BJ (cell line): ENCODE measurements at regions not wholly inside any gene's neighbourhood (a gene's known extent, or its start where the extent isn't known, plus 50 kb on each side); places are given as distances from the start of the nearest gene placed in this dataset.

Experiments used
- CTCF ChIA-PET: fragments of 350-600 bp; formaldehyde crosslinking; extraction: SDS; loops from one replicate; lab custom pipeline; 2021; ENCODE audit warnings: antibody characterized with exemption, inconsistent platforms; lab: Yijun Ruan, JAX
- POLR2A ChIA-PET: fragments of 300-600 bp; sonication (Branson Sonifier 250); formaldehyde crosslinking; extraction: SDS; loops from one replicate; lab custom pipeline; 2021; ENCODE audit warnings: antibody characterized with exemption; lab: Charles Lee
- DNase-seq: peaks from one replicate; pipeline ENCODE4 v3.0.0-alpha.2; 2011; ENCODE audit warnings: low read depth
- H3K27me3 ChIP-seq: 2 replicates; pipeline ENCODE4 v1.6.0; 2011; ENCODE audit warnings: low read length; ENCODE audit not compliant: control insufficient read depth, insufficient read depth
- H3K36me3 ChIP-seq: 2 replicates; pipeline ENCODE4 v1.5.1; 2011; ENCODE audit warnings: low read length; ENCODE audit not compliant: control insufficient read depth, insufficient read depth
- H3K4me3 ChIP-seq: 2 replicates; pipeline ENCODE4 v1.5.1; 2011; ENCODE audit warnings: low read depth, mild to moderate bottlenecking, control low read depth, low read length
- TF ChIP-seq, protein P1 (sequence below): IDR thresholded peaks from 2 replicates; pipeline ENCODE4 v1.5.1; 2011; ENCODE audit warnings: low read depth, mild to moderate bottlenecking, control low read depth, inconsistent platforms, low read length, moderate library complexity; ENCODE audit not compliant: insufficient read depth

DNA sequence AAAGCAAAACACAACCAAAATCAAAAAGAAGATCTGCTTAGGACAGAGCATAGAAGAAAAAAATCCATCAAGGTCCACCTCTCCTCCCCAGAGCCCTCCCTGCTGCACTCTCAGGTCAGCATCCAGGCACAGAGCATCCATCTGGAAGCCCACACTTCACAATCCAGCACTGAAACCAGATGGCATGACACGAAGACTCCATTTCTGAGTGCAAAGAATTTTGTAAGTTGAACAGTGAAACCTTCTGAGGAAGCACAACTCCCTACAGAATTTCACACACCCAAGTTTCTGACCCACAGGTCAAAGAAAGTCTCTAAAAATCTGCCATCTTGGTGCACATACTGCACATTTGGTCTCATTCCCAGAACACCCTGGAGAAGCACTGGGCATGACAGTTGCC, 128.8 kb upstream of the STXBP5 start:
- no peak overlapping the region for H3K4me3 ChIP-seq
- no peaks in the 10 kb centered on the region for H3K36me3 ChIP-seq
- H3K27me3 ChIP-seq = no peaks in the 10 kb centered on the region
- ChIA-PET POLR2A (no interaction called here), CTCF (no interaction called here)
- no peak for DNase-seq
- TF ChIP-seq, protein P1, sequence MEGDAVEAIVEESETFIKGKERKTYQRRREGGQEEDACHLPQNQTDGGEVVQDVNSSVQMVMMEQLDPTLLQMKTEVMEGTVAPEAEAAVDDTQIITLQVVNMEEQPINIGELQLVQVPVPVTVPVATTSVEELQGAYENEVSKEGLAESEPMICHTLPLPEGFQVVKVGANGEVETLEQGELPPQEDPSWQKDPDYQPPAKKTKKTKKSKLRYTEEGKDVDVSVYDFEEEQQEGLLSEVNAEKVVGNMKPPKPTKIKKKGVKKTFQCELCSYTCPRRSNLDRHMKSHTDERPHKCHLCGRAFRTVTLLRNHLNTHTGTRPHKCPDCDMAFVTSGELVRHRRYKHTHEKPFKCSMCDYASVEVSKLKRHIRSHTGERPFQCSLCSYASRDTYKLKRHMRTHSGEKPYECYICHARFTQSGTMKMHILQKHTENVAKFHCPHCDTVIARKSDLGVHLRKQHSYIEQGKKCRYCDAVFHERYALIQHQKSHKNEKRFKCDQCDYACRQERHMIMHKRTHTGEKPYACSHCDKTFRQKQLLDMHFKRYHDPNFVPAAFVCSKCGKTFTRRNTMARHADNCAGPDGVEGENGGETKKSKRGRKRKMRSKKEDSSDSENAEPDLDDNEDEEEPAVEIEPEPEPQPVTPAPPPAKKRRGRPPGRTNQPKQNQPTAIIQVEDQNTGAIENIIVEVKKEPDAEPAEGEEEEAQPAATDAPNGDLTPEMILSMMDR = no peak

DNA sequence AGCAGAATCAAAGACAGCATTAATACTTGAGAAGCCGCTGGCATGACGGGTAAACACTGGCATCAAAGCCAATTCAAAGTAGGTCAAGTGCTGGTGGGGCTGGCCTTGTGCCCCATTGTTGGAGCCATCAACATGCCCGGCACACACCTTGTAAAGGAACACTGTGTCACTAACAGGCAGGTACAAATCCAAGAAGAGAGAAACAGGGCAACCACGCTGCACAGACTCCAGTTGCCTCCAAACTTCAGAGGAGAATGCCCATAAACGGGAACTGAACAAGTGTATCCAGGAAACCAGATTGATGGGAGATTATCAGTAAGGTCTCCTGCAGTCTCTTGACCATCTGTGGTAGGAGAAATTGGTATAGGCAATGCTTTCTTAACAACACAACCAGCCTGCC, 127.0 kb upstream of the STXBP5 start:
- H3K36me3 ChIP-seq = no peaks in the 10 kb centered on the region
- no peak overlapping the region for H3K4me3 ChIP-seq
- POLR2A ChIA-PET = no interaction called here
- CTCF ChIA-PET = no interaction called here
- DNase-seq = no peak
- TF ChIP-seq, protein P1 = no peak
- no peaks in the 10 kb centered on the region for H3K27me3 ChIP-seq

DNA sequence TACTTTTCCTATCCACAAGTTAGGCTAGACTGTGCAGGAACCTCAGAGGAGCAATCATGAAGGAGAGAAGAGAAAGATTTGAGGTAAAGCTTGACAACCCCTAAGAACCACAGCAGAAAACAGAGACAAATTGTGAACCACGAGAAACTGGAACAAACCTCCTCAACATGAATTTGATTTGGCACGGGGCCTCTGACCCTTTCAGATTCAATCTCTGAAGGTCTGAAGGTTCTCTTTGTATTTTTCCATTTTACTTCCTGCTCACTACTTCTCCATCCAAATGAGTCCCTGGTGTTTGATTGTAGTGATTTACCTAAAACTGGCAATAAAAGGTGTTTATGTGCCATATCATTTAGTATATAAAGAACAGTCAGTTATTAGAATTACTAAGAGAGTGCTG, 126.1 kb upstream of the STXBP5 start:
- ChIA-PET POLR2A (no interaction called here), CTCF (interaction anchor here (0.8 to 1.0 kb wide), 2 partner anchors 21 to 129 kb away, joined by 3 read pairs; no protein-coding TSS in a partner anchor)

DNA sequence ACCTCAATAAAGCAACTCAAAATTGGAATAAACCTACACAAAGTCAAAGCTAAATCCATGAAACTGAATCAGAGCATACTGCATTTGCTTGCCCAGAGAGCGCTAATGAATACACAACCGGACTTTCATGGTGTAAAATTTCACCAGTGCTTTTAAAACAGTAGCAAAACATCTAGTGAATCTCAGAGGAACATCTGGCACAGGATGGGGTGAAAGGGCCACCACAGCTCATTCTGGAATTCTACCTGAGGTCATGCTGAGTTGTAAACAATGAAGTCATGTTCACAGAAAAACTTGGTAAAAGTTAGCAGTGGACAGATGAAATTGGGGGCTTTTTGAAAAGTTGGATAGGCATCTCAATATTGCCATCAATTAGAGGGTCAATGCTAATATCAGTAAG, 125.6 kb upstream of the STXBP5 start:
- H3K27me3 ChIP-seq = no peaks in the 10 kb centered on the region
- H3K36me3 ChIP-seq = no peaks in the 10 kb centered on the region
- POLR2A ChIA-PET = no interaction called here
- CTCF ChIA-PET = interaction anchor here (0.8 to 1.0 kb wide), 2 partner anchors 20 to 129 kb away, joined by 3 read pairs; no protein-coding TSS in a partner anchor
- no peak for DNase-seq
- H3K4me3 ChIP-seq = no peak overlapping the region
- TF ChIP-seq, protein P1 = no peak

More for the DNA sequence above, 126.1 kb upstream of the STXBP5 start:
- H3K36me3 ChIP-seq = no peaks in the 10 kb centered on the region
- no peak for DNase-seq
- TF ChIP-seq, protein P1 = no peak
- H3K27me3 ChIP-seq = no peaks in the 10 kb centered on the region
- no peak overlapping the region for H3K4me3 ChIP-seq

DNA sequence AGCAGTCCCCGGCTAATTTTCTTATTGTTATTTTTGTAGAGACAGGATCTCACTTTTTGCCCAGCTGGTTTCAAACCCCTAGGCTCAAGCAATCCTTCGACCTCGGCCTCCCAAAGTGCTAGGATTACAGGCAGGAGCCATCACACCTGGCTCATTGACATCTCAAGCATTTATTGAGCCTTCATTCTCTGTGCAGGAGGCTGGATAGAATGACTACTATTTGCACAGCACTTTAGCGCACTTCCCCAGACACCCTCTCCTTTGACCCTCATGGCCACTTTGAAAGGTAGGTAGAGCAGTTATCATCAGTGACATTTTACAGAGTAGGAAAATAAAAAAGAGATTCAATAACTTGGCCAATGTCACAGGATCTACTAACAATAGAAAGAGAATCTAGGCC, 124.0 kb upstream of the STXBP5 start:
- DNase-seq = no peak
- ChIA-PET POLR2A (no interaction called here), CTCF (interaction anchor here (1.2 kb wide), 1 partner anchor 11 kb away, joined by 3 read pairs; no protein-coding TSS in a partner anchor)
- H3K27me3 ChIP-seq = no peaks in the 10 kb centered on the region
- TF ChIP-seq, protein P1 = no peak
- H3K4me3 ChIP-seq = no peak overlapping the region
- no peaks in the 10 kb centered on the region for H3K36me3 ChIP-seq
